NCI-H524 treated with DMSO at 0.1 percent for 48 hours (cell line): ENCODE measurements at regions not wholly inside any gene's neighbourhood (a gene's known extent, or its start where the extent isn't known, plus 50 kb on each side); places are given as distances from the start of the nearest gene placed in this dataset.

Experiments used
- DNase-seq: peaks from one replicate; lab custom pipeline; 2025; lab: John Stamatoyannopoulos, UW

- no peak for DNase-seq
These were observed 71.0 kb downstream of the RFLNA start for GRCh38 chr12:124365726-124366430.
